Heart right ventricle (tissue), 16 donors: ENCODE measurements at regions not wholly inside any gene's neighbourhood (a gene's known extent, or its start where the extent isn't known, plus 50 kb on each side); places are given as distances from the start of the nearest gene placed in this dataset.

Experiments
- ATAC-seq, 8 donors: fragments of 200-7000 bp; cut with Tn5 transposase; one replicate each; pipeline ENCODE4 v1.9.1; 2020; ENCODE audit warnings: mild to moderate bottlenecking in 8 of 8, moderate library complexity in 8 of 8, moderate number of reproducible peaks in 1 of 8
- DNase-seq, 2 donors: peaks; one replicate each; pipeline ENCODE4 v3.0.0-alpha.2; 2020
- H3K27ac ChIP-seq, 10 donors: fragments of 200-600 bp; sonication (generic) in 2 of 10; one replicate each; pipeline versions ENCODE4 v1.5.0 to v1.8.0; 2020 to 2022; ENCODE audit warnings: mild to moderate bottlenecking in 3 of 10
- H3K27me3 ChIP-seq, 7 donors: fragments of 200-600 bp; one replicate each; pipeline ENCODE4 v1.8.0; 2021 to 2022; ENCODE audit warnings: mild to moderate bottlenecking in 2 of 7
- H3K36me3 ChIP-seq, 9 donors: fragments of 200-600 bp; sonication (generic) in 1 of 9; one replicate each; pipeline versions ENCODE4 v1.5.0 to v1.8.0; 2020 to 2022; ENCODE audit warnings: mild to moderate bottlenecking in 2 of 9
- H3K4me1 ChIP-seq, 9 donors: fragments of 200-600 bp; sonication (generic) in 1 of 9; one replicate each; pipeline versions ENCODE4 v1.5.0 to v1.8.0; 2020 to 2022; ENCODE audit warnings: mild to moderate bottlenecking in 4 of 9
- H3K4me3 ChIP-seq, 10 donors: fragments of 200-600 bp; sonication (generic) in 2 of 10; one replicate each; pipeline versions ENCODE4 v1.5.0 to v1.8.0; 2020 to 2022; ENCODE audit warnings: mild to moderate bottlenecking in 7 of 10, moderate library complexity in 2 of 10
- H3K9me3 ChIP-seq, 11 donors: fragments of 200-600 bp in 10 of 11; sonication (generic) in 2 of 11; one replicate each; pipeline versions ENCODE4 v1.5.0 to v1.8.0; 2013 to 2022; ENCODE audit warnings: mild to moderate bottlenecking in 2 of 11, control low read depth in 1 of 11, moderate library complexity in 1 of 11
- CTCF ChIP-seq, 9 donors: fragments of 200-600 bp; sonication (generic) in 2 of 9; IDR thresholded peaks; one replicate each; pipeline versions ENCODE4 v1.5.0 to v1.8.0; 2021 to 2022; ENCODE audit warnings: antibody characterized with exemption in 9 of 9, mild to moderate bottlenecking in 5 of 9, moderate library complexity in 1 of 9
- WGBS, 2 donors: extraction: QIAGEN DNeasy Blood & Tissue Kit; methylation state at CpG; one replicate each; pipeline ENCODE4 v1.1.7; 2013; ENCODE audit warnings: inconsistent platforms in 1 of 2; 5-methylcytosine and 5-hydroxymethylcytosine counted together
- intact Hi-C, 10 donors: fragments of 100-400 bp; cut with DNase I; formaldehyde crosslinking; loops; one replicate each; pipeline versions ENCODE4 v1.11.1 to v1.14.2; 2022
- donor health status: Arrhythmogenic right ventricular cardiomyopathy.
- donor health status: ischemic (EF 13 %, LVEDD 7.1; RV severe dilation, severe dysfunction).
- donor health status: healthy with polysubstance abuse.
- donor health status: DM: no; HTN: yes; CAD: no.
- donor health status: DM: no; HTN: no; CAD: no.
- donor health status: ischemic (EF 25% LVEDD 6.9; RV normal size, moderate dysfunction).
- donor health status: ischemic (EF 25% LVEDD 5.7; RV mildly dilated, moderate dysfunction).
- donor health status: healthy.
- donor health status: DM: yes; HTN: yes; CAD: no.
- donor health status: Ischemic cardiomyopathy.
- donor health status: ischemic (EF 35%, LVEDD 5.7; RV mildly dilated, moderate dysfunction).
- donor health status: nonischemic (EF 11% LVEDD 7.7; RV severe dilation, severe dysfunction).
- donor health status: DM: yes; HTN: yes; CAD: no.
- donor health status: PGD.
- donor health status: ischemic (EF 29% LVEDD 5.4; RV normal size, mild dysfunction).
- donor health status: nonischemic (EF 23%, LVEDD 6.1; RV moderate dilation, normal function).

- 73 to 77% methylated on average over 5 of the region's 5 CpGs for WGBS, 2 donors
- TF ChIP-seq CTCF (IDR thresholded peaks at IDR 0.05), result no peak
- no peaks in the 10 kb centered on the region for H3K36me3 ChIP-seq
- no peak overlapping the region for H3K27ac ChIP-seq
- DNase-seq (no peak), ATAC-seq (no peak)
- H3K4me3 ChIP-seq, result no peak overlapping the region
- intact Hi-C loops, result no loop called here
- H3K4me1 ChIP-seq, result no peaks in the 10 kb centered on the region
- H3K27me3 ChIP-seq, result no peaks in the 10 kb centered on the region
- peaks cover 0 to 36% (median 20%) of the 10 kb centered on the region in 11 donors for H3K9me3 ChIP-seq
These were observed 144.6 kb downstream of the LPIN1 start for GRCh38 chr2:11891028-11891427.

GRCh38 chr2:11891671-11892440 lies 145.4 kb downstream of the LPIN1 start:
- Histone ChIP-seq H3K27me3 (no peaks in the 10 kb centered on the region), H3K4me3 (no peak overlapping the region), H3K36me3 (no peaks in the 10 kb centered on the region), H3K27ac (no peak overlapping the region), H3K4me1 (no peaks in the 10 kb centered on the region), H3K9me3 (peaks cover 0 to 33% (median 20%) of the 10 kb centered on the region in 11 donors)
- WGBS, 2 donors, result 75 to 77% methylated on average over 4 of the region's 4 CpGs
- ATAC-seq (no peak), DNase-seq (no peak)
- intact Hi-C loops, result no loop called here
- no peak for TF ChIP-seq CTCF (IDR thresholded peaks at IDR 0.05)

- Histone ChIP-seq H3K4me1 (peaks cover 0 to 9% (median 0%) of the 10 kb centered on the region in 9 donors), H3K27me3 (no peaks in the 10 kb centered on the region), H3K9me3 (no peaks in the 10 kb centered on the region), H3K36me3 (no peaks in the 10 kb centered on the region), H3K4me3 (no peak overlapping the region), H3K27ac (no peak overlapping the region)
- intact Hi-C loops, result no loop called here
- ATAC-seq (no peak), DNase-seq (no peak)
- TF ChIP-seq CTCF (IDR thresholded peaks at IDR 0.05), result no peak
- 67 to 72% methylated on average over 3 of the region's 3 CpGs for WGBS, 2 donors
These were observed 150.0 kb downstream of the LPIN1 start for GRCh38 chr2:11896386-11896785.

GRCh38 chr2:11898576-11898975 lies 152.1 kb downstream of the LPIN1 start:
- Histone ChIP-seq H3K36me3 (no peaks in the 10 kb centered on the region), H3K27ac (no peak overlapping the region), H3K4me3 (no peak overlapping the region), H3K9me3 (no peaks in the 10 kb centered on the region), H3K27me3 (no peaks in the 10 kb centered on the region), H3K4me1 (peaks cover 0 to 18% (median 0%) of the 10 kb centered on the region in 9 donors)
- TF ChIP-seq CTCF (IDR thresholded peaks at IDR 0.05), result no peak
- ATAC-seq (peak in 1 of 8 donors; percentile 43), DNase-seq (no peak)
- intact Hi-C loops, result no loop called here
- WGBS, 2 donors, result 89 to 90% methylated on average over 3 of the region's 3 CpGs
